Stimulated activated CD4-positive, alpha-beta T cell treated with anti-CD3 and anti-CD28 coated beads, Interleukin-4, amount 100 ng/mL, for 24 hours (primary cell): ENCODE measurements at regions not wholly inside any gene's neighbourhood (a gene's known extent, or its start where the extent isn't known, plus 50 kb on each side); places are given as distances from the start of the nearest gene placed in this dataset.

ENCODE experiments used
- DNase-seq: peaks from one replicate; pipeline ENCODE4 v3.0.0-alpha.2; 2020

DNA sequence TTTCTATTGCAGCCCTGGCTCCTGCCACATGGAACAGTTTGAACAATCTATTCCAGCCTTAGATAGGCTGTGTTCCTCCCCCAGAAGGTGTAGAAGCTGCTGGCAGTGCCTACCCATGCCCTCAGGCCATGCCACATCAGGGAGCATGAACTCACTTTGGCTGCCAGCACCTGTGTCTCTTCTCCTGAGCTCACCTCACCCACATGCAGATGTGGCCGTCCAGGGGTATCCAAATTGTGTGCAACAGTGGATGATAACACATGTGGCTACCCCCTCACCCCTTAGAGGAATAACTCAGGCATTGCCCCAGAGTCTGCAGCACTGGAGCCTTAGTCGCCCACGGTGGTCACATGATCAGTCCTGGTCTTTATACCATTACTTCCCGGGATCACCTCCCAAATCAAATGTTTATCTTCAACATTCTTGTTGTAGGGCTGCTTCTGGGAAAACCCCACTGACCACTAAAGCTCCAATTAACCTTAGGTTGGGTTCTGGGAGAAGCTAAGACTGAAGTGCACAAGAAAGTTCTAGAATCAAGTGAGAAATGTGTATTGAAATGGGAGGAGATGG is 110.4 kb downstream of the BANF2 start:
- DNase-seq: no peak

GRCh38 chr20:17809362-17810061 is 109.7 kb downstream of the BANF2 start:
- DNase-seq: no peak

DNA sequence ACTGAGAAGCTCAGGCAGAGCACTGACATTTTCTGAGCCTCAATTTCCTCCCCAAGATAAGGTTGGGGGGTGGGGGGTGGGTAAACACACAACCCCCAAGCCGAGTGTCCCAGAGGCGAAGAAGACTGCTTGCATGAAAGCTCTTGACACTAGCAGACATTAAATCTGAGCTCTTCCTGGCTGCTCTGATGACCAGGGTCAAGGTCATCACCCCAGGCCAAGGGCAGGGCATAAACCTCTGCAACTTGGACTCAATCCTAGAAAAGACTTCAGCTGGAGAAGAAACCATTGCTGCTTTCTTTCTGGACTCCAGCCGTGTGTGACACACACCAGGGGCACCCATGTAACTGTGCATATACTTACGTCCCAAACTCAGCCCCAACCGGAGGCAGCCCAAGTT is 109.0 kb downstream of the BANF2 start:
- no peak for DNase-seq

DNA sequence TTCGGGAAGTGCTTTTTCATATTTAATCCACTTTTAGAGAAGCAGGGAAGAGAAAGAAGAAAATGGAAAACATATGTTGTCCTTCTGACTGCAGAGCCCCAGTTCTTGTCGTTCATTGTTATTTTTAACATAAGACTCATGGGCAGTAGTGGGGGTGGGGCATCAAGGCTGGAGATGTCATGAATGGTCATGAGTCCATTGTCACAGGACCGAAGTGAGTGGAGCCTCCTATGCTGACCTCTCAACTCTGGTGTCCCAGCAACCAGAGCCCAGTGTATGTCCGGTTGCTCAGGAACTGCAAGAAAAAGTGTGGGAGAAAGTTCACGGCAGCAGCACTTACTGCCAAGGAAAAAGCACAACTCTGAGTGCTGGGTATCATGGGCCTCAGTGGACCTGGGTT is 108.6 kb downstream of the BANF2 start:
- DNase-seq: no peak

GRCh38 chr20:17807651-17808050 is 107.9 kb downstream of the BANF2 start:
- no peak for DNase-seq

- no peak for DNase-seq
Measured at GRCh38 chr20:17806739-17807441, 107.1 kb downstream of the BANF2 start.

DNA sequence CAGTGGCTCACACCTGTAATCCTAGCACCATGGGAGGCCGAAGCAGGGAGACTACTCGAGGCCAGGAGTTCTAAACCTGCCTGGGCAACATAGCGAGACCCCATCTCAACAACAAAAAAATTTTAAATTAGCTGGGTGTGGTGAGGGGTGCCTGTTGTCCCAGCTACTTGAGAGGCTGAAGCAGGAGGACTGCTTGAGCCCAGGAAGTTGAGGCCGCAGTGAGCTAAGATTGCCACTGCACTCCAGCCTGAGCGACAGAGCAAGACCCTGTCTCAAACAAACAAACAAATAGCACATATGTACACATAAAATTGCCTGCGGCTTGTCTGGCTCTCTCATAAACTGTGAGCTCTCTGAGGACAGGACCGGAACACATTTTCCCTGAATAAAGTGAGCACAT is 106.3 kb downstream of the BANF2 start:
- no peak for DNase-seq

GRCh38 chr20:17803765-17804164 is 104.0 kb downstream of the BANF2 start:
- no peak for DNase-seq

DNA sequence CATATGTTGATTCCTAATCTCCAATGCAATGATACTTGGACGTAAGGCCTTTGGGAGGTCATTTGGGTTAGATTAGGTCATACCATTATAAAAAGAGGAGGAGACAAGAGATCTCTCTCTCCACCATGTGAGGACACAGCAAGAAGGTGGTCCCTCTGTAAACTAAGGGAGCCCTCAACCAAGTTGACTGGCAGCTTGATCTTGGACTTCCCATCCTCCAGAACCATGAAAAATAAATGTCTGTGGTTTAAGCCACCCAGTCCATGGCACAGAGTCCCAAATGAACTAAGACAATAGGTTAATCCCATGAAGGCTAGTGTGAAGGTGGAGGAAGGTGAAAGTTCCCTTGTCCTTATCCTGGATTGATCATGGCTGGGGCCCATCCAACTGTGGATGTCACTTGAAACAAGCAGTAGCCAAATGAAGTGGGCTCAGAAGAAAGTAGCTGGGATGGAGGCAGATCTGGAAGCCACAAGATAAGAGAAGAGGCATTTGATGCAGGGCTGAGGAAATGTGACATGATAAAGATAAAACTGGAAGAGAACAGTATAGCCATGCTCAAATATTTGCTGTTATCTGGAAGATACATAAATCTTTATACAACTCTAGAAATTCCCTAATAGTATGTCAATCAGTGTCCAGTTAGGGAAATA is 99.9 kb downstream of the BANF2 start:
- DNase-seq: no peak

GRCh38 chr20:17798601-17799000 is 98.8 kb downstream of the BANF2 start:
- no peak for DNase-seq

DNA sequence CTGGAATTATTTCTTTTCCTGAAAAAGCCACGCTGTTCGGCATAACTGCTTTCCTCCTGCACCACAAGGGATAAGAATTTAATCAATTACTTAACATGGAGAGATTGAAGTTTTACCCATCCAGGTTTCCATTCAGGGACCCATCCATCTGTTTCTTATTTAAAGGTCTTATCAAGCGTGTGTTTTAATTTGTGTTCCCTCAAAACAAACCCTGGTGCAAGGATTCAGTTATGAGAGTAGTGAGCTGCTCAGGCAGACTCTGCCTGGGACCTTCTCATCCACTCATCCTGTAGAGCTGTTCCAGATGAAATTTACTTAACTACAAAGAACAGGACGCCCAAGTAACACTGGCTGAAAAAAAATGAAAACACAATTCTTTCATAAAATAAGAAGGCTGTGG is 97.8 kb downstream of the BANF2 start:
- DNase-seq: no peak

GRCh38 chr20:17797161-17797560 is 97.4 kb downstream of the BANF2 start:
- no peak for DNase-seq

GRCh38 chr20:17796091-17796563 is 96.4 kb downstream of the BANF2 start:
- no peak for DNase-seq

DNA sequence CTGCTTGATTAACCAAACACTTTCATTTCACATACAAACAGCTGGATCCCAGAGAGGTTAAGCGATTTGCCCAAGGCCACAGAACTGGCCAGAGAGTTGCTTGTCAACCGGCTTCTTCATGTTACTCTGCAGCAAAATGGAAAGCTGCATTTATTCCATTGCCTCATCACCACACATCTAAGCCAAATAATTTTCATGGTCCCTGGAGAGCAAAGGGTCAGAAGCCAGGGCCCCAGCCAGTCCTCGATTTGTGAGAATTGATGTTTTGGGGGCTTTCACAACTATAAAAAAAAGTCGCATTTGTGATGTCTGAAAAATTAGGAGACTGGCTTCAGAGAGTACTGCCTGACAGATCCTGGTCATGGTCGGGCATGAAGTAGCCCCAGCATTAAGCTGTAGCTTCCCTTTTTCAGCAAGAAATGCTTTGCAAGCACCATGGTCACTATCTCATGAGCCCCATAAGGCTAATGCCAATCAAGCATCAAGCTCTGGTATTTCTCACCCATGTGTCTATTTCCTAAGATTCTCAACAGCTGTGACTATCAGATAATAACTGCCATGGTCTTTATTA is 95.8 kb downstream of the BANF2 start:
- no peak for DNase-seq

DNA sequence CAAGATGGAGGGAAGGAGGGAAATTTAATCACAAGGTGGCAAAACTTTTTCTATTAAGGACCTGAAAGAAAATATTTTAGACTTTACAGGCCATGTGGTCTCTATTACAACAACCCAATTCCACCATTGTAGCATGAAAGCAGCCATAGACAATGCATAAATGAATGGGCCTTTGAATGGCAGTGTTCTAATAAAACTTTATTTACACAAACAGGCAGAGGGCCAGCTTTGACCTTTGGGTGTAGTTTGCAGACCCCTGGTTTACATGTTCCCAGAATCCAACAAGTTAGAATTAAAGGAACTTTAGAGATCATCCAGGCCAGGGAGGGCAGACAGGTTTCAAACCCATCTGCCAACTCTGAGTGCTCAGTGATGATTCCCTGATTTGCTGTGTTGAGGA is 95.2 kb downstream of the BANF2 start:
- DNase-seq: no peak

DNA sequence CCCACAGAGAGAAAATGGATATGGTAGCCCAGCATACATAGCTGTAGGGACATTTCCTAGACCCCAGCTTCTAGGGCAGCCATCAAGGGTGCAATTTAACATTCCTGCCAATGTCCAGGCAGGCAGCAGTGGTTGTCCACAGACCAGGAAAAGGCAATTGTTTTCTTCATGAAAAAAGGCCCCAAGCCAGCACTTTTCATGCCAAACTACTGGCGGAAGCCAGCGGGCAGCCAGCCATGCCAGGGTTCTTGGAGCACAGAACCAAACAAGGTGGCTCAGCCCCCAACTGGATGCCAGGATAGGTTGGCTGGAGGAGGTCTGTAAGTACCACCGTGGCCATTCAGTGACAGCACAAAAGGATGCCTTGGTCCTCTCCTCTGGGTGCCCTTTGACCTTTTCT is 94.6 kb downstream of the BANF2 start:
- no peak for DNase-seq

GRCh38 chr20:17793986-17794385 is 94.2 kb downstream of the BANF2 start:
- no peak for DNase-seq

GRCh38 chr20:17790296-17790695 is 90.5 kb downstream of the BANF2 start:
- no peak for DNase-seq

DNA sequence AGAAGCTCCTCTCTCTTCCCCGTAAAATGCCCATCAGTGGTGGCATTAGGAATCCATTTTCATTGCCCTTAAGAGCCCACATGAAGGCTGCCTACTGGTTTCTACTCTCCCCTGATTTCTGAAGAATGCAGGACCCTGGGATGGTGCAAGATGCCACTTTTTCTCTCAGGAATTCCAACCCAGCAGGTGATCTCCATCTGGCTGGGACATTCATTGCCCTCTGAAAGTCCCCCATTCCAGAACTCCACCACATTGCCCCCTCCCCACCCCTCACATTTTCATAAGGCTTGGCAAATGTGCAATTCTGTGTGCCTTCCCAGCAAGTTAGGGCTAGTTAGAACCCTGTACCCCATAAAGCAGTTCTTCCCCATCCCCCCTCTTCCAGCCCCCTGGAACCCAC is 88.0 kb downstream of the BANF2 start:
- no peak for DNase-seq

DNA sequence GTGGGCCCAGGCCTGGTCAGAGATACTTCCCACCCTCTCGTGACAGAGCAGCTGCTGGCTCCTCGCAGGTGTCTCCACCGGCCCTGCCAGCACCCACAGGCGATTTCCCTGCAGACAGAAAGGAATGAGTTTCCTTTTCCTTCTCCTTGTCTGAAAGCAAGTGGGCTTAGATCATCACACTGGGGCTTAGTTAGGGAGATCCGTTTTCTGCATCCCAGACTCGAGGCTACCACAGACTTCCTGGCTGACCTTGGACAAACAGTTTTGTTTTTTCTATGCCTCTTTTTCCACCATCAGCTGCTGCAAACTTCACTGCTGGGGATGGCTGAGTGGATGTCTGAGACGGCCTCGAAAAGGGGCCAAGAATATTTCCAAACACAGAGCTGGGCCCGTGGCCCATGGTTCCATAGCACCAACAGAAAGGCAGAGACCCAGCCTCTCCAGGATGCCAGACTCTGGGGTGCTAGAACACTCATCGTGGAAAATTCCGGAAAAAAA is 86.5 kb downstream of the BANF2 start:
- DNase-seq: no peak
